ENCODE measurements at regions not wholly inside any gene's neighbourhood (a gene's known extent, or its start where the extent isn't known, plus 50 kb on each side); places are given as distances from the start of the nearest gene placed in this dataset.
"Not testable (repeated sequence)": the region's sequence is repeated elsewhere in the genome, so short reads cannot be mapped to it uniquely, and the experiment has no call there.

- no peak overlapping the region for H3K27ac ChIP-seq (ENCODE audit: low read depth, low read length)
- no peaks in the 10 kb centered on the region for H3K4me1 ChIP-seq (ENCODE audit: insufficient read depth, low read length)
- peaks cover 8 to 25% of the 10 kb centered on the region in 2 donors for H3K27me3 Mint-ChIP-seq
- H3K9me3 ChIP-seq (ENCODE audit: low read length), result no peaks in the 10 kb centered on the region
- DNase-seq, result no peak
- H3K4me3 Mint-ChIP-seq, result no peak overlapping the region
- ChIA-PET POLR2A (no interaction called here), CTCF (no interaction called here)
- H3K27ac Mint-ChIP-seq, result peak overlapping the region in 1 of 8 donors; percentile 55
- H3K9me3 Mint-ChIP-seq, result peaks cover 0 to 16% (median 5%) of the 10 kb centered on the region in 5 donors
- H3K36me3 ChIP-seq (ENCODE audit: insufficient read depth, low read length), result no peaks in the 10 kb centered on the region
- peaks cover 0 to 5% (median 0%) of the 10 kb centered on the region in 3 donors for H3K36me3 Mint-ChIP-seq
- H3K4me1 Mint-ChIP-seq, result peaks cover 0 to 5% (median 1%) of the 10 kb centered on the region in 3 donors
- no peaks in the 10 kb centered on the region for H3K27me3 ChIP-seq (ENCODE audit: insufficient read depth, low read length, poor library complexity, severe bottlenecking)
- H3K4me3 ChIP-seq (ENCODE audit: low read length), result no peak overlapping the region
These were observed 103.7 kb downstream of the CRLF2 start for GRCh38 chrX:1108501-1109445.

GRCh38 chrX:1106478-1107210 lies 105.8 kb downstream of the CRLF2 start:
- H3K4me1 ChIP-seq (ENCODE audit: insufficient read depth, low read length), result no peaks in the 10 kb centered on the region
- no peak overlapping the region for H3K27ac Mint-ChIP-seq
- peaks cover 0 to 5% (median 0%) of the 10 kb centered on the region in 3 donors for H3K36me3 Mint-ChIP-seq
- H3K4me3 Mint-ChIP-seq, result no peak overlapping the region
- H3K9me3 Mint-ChIP-seq, result peaks cover 0 to 12% (median 5%) of the 10 kb centered on the region in 5 donors
- peaks cover 4 to 25% of the 10 kb centered on the region in 2 donors for H3K27me3 Mint-ChIP-seq
- ChIA-PET POLR2A (no interaction called here), CTCF (no interaction called here)
- H3K9me3 ChIP-seq (ENCODE audit: low read length), result no peaks in the 10 kb centered on the region
- no peak for DNase-seq
- H3K27ac ChIP-seq (ENCODE audit: low read depth, low read length), result no peak overlapping the region
- no peak overlapping the region for H3K4me3 ChIP-seq (ENCODE audit: low read length)
- H3K4me1 Mint-ChIP-seq, result peaks cover 0 to 5% (median 1%) of the 10 kb centered on the region in 3 donors
- H3K36me3 ChIP-seq (ENCODE audit: insufficient read depth, low read length), result no peaks in the 10 kb centered on the region
- H3K27me3 ChIP-seq (ENCODE audit: insufficient read depth, low read length, poor library complexity, severe bottlenecking), result no peaks in the 10 kb centered on the region

GRCh38 chrX:1105671-1106419 lies 106.6 kb downstream of the CRLF2 start:
- H3K4me3 Mint-ChIP-seq, result no peak overlapping the region
- no peak overlapping the region for H3K27ac ChIP-seq (ENCODE audit: low read depth, low read length)
- no peaks in the 10 kb centered on the region for H3K9me3 ChIP-seq (ENCODE audit: low read length)
- ChIA-PET POLR2A (no interaction called here), CTCF (no interaction called here)
- no peaks in the 10 kb centered on the region for H3K27me3 ChIP-seq (ENCODE audit: insufficient read depth, low read length, poor library complexity, severe bottlenecking)
- H3K27me3 Mint-ChIP-seq, result peaks cover 4 to 23% of the 10 kb centered on the region in 2 donors
- H3K36me3 ChIP-seq (ENCODE audit: insufficient read depth, low read length), result no peaks in the 10 kb centered on the region
- peaks cover 0 to 12% (median 4%) of the 10 kb centered on the region in 5 donors for H3K9me3 Mint-ChIP-seq
- no peaks in the 10 kb centered on the region for H3K4me1 Mint-ChIP-seq
- no peak overlapping the region for H3K4me3 ChIP-seq (ENCODE audit: low read length)
- H3K4me1 ChIP-seq (ENCODE audit: insufficient read depth, low read length), result no peaks in the 10 kb centered on the region
- H3K27ac Mint-ChIP-seq, result peak overlapping the region in 1 of 8 donors; percentile 43
- no peak for DNase-seq
- H3K36me3 Mint-ChIP-seq, result peaks cover 0 to 3% (median 0%) of the 10 kb centered on the region in 3 donors

GRCh38 chrX:1105031-1105430 lies 107.4 kb downstream of the CRLF2 start:
- POLR2A ChIA-PET; H3K27ac Mint-ChIP-seq; H3K4me1 ChIP-seq (ENCODE audit: insufficient read depth, low read length); H3K4me3 Mint-ChIP-seq; H3K4me3 ChIP-seq (ENCODE audit: low read length); DNase-seq; H3K9me3 Mint-ChIP-seq; H3K36me3 Mint-ChIP-seq; H3K27me3 ChIP-seq (ENCODE audit: insufficient read depth, low read length, poor library complexity, severe bottlenecking); H3K9me3 ChIP-seq (ENCODE audit: low read length); CTCF ChIA-PET; H3K27ac ChIP-seq (ENCODE audit: low read depth, low read length); H3K36me3 ChIP-seq (ENCODE audit: insufficient read depth, low read length); H3K4me1 Mint-ChIP-seq: not testable (repeated sequence)
- H3K27me3 Mint-ChIP-seq, result peaks cover 4 to 21% of the 10 kb centered on the region in 2 donors

- Histone ChIP-seq H3K27ac (ENCODE audit: low read depth, low read length) (no peak overlapping the region), H3K9me3 (ENCODE audit: low read length) (no peaks in the 10 kb centered on the region), H3K4me1 (ENCODE audit: insufficient read depth, low read length) (no peaks in the 10 kb centered on the region), H3K27me3 (ENCODE audit: insufficient read depth, low read length, poor library complexity, severe bottlenecking) (no peaks in the 10 kb centered on the region), H3K36me3 (ENCODE audit: insufficient read depth, low read length) (no peaks in the 10 kb centered on the region), H3K4me3 (ENCODE audit: low read length) (no peak overlapping the region)
- ChIA-PET CTCF (no interaction called here), POLR2A (no interaction called here)
- no peaks in the 10 kb centered on the region for H3K36me3 Mint-ChIP-seq
- no peak for DNase-seq
- H3K27me3 Mint-ChIP-seq, result peaks cover under 1 to 23% of the 10 kb centered on the region in 2 donors
- no peak overlapping the region for H3K27ac Mint-ChIP-seq
- H3K4me1 Mint-ChIP-seq, result no peaks in the 10 kb centered on the region
- H3K9me3 Mint-ChIP-seq, result peaks cover 0 to 6% (median 3%) of the 10 kb centered on the region in 5 donors
- H3K4me3 Mint-ChIP-seq, result no peak overlapping the region
These were observed 109.1 kb downstream of the CRLF2 start for GRCh38 chrX:1103360-1103759.

- Mint-ChIP-seq H3K27me3 (peaks cover 0 to 18% of the 10 kb centered on the region in 2 donors), H3K4me1 (no peaks in the 10 kb centered on the region), H3K4me3 (no peak overlapping the region), H3K9me3 (peaks cover 0 to 8% (median 6%) of the 10 kb centered on the region in 5 donors), H3K36me3 (no peaks in the 10 kb centered on the region), H3K27ac (no peak overlapping the region)
- H3K27me3 ChIP-seq (ENCODE audit: insufficient read depth, low read length, poor library complexity, severe bottlenecking), result no peaks in the 10 kb centered on the region
- H3K4me1 ChIP-seq (ENCODE audit: insufficient read depth, low read length), result no peaks in the 10 kb centered on the region
- no peaks in the 10 kb centered on the region for H3K9me3 ChIP-seq (ENCODE audit: low read length)
- CTCF ChIA-PET, result no interaction called here
- no peak overlapping the region for H3K4me3 ChIP-seq (ENCODE audit: low read length)
- DNase-seq, result no peak
- no peaks in the 10 kb centered on the region for H3K36me3 ChIP-seq (ENCODE audit: insufficient read depth, low read length)
- no peak overlapping the region for H3K27ac ChIP-seq (ENCODE audit: low read depth, low read length)
- POLR2A ChIA-PET, result no interaction called here
These were observed 109.7 kb downstream of the CRLF2 start for GRCh38 chrX:1102786-1103185.

GRCh38 chrX:1102221-1102620 lies 110.2 kb downstream of the CRLF2 start:
- H3K36me3 ChIP-seq (ENCODE audit: insufficient read depth, low read length); H3K27ac ChIP-seq (ENCODE audit: low read depth, low read length); H3K4me3 Mint-ChIP-seq; H3K4me1 Mint-ChIP-seq; H3K36me3 Mint-ChIP-seq; H3K27ac Mint-ChIP-seq; H3K27me3 ChIP-seq (ENCODE audit: insufficient read depth, low read length, poor library complexity, severe bottlenecking); H3K4me1 ChIP-seq (ENCODE audit: insufficient read depth, low read length); CTCF ChIA-PET; POLR2A ChIA-PET; H3K4me3 ChIP-seq (ENCODE audit: low read length); H3K9me3 ChIP-seq (ENCODE audit: low read length); DNase-seq: not testable (repeated sequence)
- peaks cover 0 to 13% (median 7%) of the 10 kb centered on the region in 5 donors for H3K9me3 Mint-ChIP-seq
- H3K27me3 Mint-ChIP-seq, result peaks cover 0 to 12% of the 10 kb centered on the region in 2 donors
